ENCODE measurements at regions not wholly inside any gene's neighbourhood (a gene's known extent, or its start where the extent isn't known, plus 50 kb on each side); places are given as distances from the start of the nearest gene placed in this dataset.
A peak's percentile ranks its signal among the peaks of the same experiment; 100 is the strongest.

DNA sequence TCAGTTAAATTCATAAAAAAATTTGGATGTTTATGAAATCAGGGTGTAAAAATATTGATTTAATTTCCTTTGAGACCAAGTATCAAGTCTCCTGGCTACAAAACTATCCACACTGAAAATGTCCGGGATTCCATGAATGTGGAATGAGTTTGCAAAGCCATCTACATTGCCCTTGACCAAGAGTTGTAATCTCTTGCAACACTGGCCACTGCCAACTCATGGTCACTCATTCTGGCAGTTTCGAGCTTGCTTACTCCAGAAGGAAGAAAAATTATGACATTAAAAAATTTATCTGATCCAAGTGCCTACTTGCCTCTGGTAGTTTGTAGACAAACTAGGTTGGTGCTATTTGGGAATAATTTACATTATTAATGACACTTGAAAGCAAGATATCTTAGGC, 84.2 kb downstream of the NPY start:
- Mint-ChIP-seq H3K27ac (ENCODE audit: unreplicated experiment) (no peak overlapping the region), H3K27me3 (ENCODE audit: low read depth) (peaks cover 8% of the 10 kb centered on the region), H3K4me1 (ENCODE audit: low read depth) (no peaks in the 10 kb centered on the region), H3K9me3 (ENCODE audit: low read depth) (peaks cover 5% of the 10 kb centered on the region), H3K4me3 (ENCODE audit: unreplicated experiment) (no peak overlapping the region), H3K36me3 (ENCODE audit: low read depth) (peaks cover 1% of the 10 kb centered on the region)
- DNase-seq (ENCODE audit: low spot score), result no peak
- TF ChIP-seq, protein P1, sequence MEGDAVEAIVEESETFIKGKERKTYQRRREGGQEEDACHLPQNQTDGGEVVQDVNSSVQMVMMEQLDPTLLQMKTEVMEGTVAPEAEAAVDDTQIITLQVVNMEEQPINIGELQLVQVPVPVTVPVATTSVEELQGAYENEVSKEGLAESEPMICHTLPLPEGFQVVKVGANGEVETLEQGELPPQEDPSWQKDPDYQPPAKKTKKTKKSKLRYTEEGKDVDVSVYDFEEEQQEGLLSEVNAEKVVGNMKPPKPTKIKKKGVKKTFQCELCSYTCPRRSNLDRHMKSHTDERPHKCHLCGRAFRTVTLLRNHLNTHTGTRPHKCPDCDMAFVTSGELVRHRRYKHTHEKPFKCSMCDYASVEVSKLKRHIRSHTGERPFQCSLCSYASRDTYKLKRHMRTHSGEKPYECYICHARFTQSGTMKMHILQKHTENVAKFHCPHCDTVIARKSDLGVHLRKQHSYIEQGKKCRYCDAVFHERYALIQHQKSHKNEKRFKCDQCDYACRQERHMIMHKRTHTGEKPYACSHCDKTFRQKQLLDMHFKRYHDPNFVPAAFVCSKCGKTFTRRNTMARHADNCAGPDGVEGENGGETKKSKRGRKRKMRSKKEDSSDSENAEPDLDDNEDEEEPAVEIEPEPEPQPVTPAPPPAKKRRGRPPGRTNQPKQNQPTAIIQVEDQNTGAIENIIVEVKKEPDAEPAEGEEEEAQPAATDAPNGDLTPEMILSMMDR (IDR thresholded peaks at IDR 0.05), result no peak

DNA sequence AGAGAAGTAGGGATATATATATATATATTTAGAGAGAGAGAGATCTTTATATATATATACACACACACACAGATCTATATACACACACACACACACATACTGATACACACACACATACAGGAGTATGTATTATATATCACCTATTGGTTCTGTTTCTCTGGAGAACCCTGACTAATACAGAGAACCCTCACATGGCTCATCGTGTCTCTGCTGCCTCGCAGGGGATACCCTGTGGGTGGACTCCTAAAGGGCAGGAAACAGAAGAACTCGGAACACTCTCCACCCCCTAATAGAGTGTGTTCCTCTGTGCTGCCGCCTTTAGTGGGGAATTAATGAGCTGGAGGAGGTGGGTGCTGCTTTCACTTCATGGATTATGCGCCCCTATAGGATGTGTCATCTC, 86.6 kb downstream of the NPY start:
- DNase-seq (ENCODE audit: low spot score), result no peak
- TF ChIP-seq, protein P1 (IDR thresholded peaks at IDR 0.05), result no peak
- no peak overlapping the region for H3K27ac Mint-ChIP-seq (ENCODE audit: unreplicated experiment)
- no peaks in the 10 kb centered on the region for H3K36me3 Mint-ChIP-seq (ENCODE audit: low read depth)
- H3K4me1 Mint-ChIP-seq (ENCODE audit: low read depth), result no peaks in the 10 kb centered on the region
- no peak overlapping the region for H3K4me3 Mint-ChIP-seq (ENCODE audit: unreplicated experiment)
- peaks cover 8% of the 10 kb centered on the region for H3K27me3 Mint-ChIP-seq (ENCODE audit: low read depth)
- H3K9me3 Mint-ChIP-seq (ENCODE audit: low read depth), result peaks cover 4% of the 10 kb centered on the region

DNA sequence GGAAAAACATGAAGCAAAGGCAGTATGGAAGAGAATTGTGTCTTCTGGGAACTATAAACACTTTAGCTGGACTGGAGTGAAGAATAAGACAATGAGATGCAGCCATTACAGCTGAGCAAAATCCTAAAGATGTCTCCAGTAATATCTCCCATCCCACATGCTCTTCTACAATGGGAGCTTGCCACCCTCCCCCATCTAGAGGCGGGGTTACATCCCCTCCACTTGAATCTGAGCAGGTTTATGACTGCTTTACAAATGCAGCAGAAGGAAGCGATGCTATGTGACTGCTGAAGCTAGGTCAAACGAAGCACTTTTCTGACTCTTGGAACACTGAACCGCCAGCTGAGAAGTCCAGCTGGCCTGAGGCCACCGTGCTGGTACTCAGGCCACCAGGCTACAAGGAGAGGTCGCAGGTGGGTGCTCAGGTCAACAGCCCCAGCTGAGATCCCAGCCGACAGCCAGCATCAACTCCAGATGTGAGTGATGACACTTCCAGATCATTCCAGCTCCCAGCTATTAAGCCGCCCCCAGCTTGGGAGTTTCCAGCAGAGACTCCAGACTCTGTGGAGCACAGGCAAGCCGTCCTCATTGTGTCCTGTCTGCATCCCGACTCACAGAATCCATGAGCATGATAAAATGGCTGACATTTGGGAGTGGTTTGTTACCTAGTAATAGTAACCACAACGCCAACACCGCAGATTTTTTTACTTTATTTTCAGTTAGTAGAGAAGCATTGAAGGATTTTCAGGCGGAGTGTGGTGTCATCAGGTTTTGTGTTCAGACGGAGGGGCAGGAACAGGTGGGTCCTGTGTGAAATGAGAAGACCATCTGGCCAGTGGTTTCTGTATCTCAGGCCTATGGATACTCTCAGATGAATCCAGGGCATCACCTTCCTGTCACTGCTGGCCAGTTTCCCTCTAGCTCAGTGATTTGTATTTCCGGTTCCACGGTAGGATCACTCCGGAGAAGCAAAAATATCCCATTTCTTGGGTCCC, 89.3 kb downstream of the NPY start:
- TF ChIP-seq, protein P1 (IDR thresholded peaks at IDR 0.05), result no peak

DNA sequence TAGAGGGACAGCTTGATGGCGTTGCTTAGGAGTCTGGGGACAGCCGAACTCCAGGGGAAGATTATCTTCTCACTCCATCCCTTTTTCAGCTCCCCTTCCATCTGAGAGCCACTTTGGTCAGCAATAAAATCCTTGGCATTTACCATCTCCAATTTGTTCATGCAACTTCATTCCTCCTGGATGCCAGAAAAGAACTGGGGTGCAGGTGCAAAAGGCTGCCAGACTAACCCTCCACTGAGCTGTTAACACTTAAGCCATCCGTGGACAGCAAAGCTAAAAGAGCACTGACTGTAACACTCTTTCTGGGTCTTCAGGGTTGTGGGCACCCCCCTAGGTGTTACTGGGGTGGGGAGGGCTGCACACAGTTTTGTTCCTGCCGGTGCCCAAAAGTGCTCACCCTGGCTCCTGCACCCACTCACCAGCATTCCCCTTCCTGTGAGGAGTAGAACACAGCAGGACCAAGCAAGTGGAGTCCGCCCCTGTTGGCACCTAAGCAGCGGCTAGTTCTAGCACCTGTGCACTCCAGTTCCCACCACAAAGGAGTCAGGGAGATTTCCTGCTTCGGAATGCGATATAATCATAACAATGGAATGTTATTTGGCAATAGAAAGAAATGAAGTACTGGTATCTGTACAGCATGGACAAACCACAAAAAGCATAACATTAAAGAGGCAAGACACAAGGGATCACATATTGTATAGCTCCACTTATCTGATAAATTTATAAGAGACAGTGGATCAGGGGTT, 95.1 kb downstream of the NPY start:
- Mint-ChIP-seq H3K4me3 (ENCODE audit: unreplicated experiment) (no peak overlapping the region), H3K27ac (ENCODE audit: unreplicated experiment) (no peak overlapping the region), H3K27me3 (ENCODE audit: low read depth) (peaks cover 11% of the 10 kb centered on the region), H3K9me3 (ENCODE audit: low read depth) (peaks cover 9% of the 10 kb centered on the region), H3K4me1 (ENCODE audit: low read depth) (peaks cover 6% of the 10 kb centered on the region), H3K36me3 (ENCODE audit: low read depth) (no peaks in the 10 kb centered on the region)
- TF ChIP-seq, protein P1 (IDR thresholded peaks at IDR 0.05), result no peak
- DNase-seq (ENCODE audit: low spot score), result no peak

More for the DNA sequence above, 89.3 kb downstream of the NPY start:
- H3K4me1 Mint-ChIP-seq (ENCODE audit: low read depth), result no peaks in the 10 kb centered on the region
- no peak overlapping the region for H3K27ac Mint-ChIP-seq (ENCODE audit: unreplicated experiment)
- DNase-seq (ENCODE audit: low spot score), result no peak
- H3K9me3 Mint-ChIP-seq (ENCODE audit: low read depth), result peaks cover 4% of the 10 kb centered on the region
- H3K36me3 Mint-ChIP-seq (ENCODE audit: low read depth), result no peaks in the 10 kb centered on the region
- no peak overlapping the region for H3K4me3 Mint-ChIP-seq (ENCODE audit: unreplicated experiment)
- peaks cover 8% of the 10 kb centered on the region for H3K27me3 Mint-ChIP-seq (ENCODE audit: low read depth)

DNA sequence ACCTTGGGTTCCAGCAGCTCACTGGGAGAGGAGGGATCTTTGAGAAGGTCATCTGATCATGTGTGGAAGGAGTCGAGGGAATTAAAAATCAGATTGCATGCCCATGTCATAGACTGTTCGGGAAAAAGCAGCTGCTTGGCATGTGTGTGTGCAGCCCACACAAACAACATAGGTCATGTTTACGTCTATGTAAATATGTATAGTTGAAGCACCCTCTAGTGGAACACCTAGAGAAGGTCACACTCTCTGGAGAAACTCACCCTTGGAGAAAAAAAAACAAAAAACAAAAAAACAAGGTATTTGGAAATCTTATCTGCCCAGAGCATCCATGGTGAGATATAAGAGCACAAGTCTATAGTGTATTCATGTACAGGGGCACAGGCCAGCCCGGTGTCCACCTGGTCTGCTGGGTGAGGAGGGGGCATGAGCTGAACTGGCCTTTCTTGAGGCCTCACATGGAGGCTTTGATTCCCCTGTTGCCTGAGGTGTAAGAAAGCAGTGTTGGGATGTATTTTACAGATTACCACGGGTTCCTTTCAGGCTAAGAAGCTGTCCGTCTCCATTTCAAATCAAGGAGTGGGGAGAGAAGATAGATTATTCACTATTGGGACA, 98.0 kb downstream of the NPY start:
- no peak for DNase-seq (ENCODE audit: low spot score)
- TF ChIP-seq, protein P1 (IDR thresholded peaks at IDR 0.05), result peak; percentile 71
- no peak overlapping the region for H3K27ac Mint-ChIP-seq (ENCODE audit: unreplicated experiment)

More for the DNA sequence above, 98.0 kb downstream of the NPY start:
- no peak overlapping the region for H3K4me3 Mint-ChIP-seq (ENCODE audit: unreplicated experiment)
- H3K36me3 Mint-ChIP-seq (ENCODE audit: low read depth), result no peaks in the 10 kb centered on the region
- H3K4me1 Mint-ChIP-seq (ENCODE audit: low read depth), result peaks cover 6% of the 10 kb centered on the region
- H3K27me3 Mint-ChIP-seq (ENCODE audit: low read depth), result peaks cover 6% of the 10 kb centered on the region
- H3K9me3 Mint-ChIP-seq (ENCODE audit: low read depth), result peaks cover 9% of the 10 kb centered on the region

Data from chondrocyte (in vitro differentiated cells).